Mucosa of descending colon (tissue), 3 donors: ENCODE measurements at regions not wholly inside any gene's neighbourhood (a gene's known extent, or its start where the extent isn't known, plus 50 kb on each side); places are given as distances from the start of the nearest gene placed in this dataset.

Source experiments
- ATAC-seq: fragments of 200-7000 bp; cut with Tn5 transposase; one replicate; pipeline ENCODE4 v1.9.1; 2020; ENCODE audit warnings: mild to moderate bottlenecking, moderate library complexity
- DNase-seq, 3 donors: peaks; one replicate each; pipeline ENCODE4 v3.0.0-alpha.2; 2020
- H3K36me3 ChIP-seq: fragments of 200-600 bp; one replicate; pipeline ENCODE4 v1.8.0; 2021; ENCODE audit warnings: low read depth, mild to moderate bottlenecking
- H3K4me1 ChIP-seq: fragments of 200-600 bp; one replicate; pipeline ENCODE4 v1.8.0; 2021; ENCODE audit warnings: low read depth, mild to moderate bottlenecking
- H3K4me3 ChIP-seq: fragments of 200-600 bp; one replicate; pipeline ENCODE4 v1.8.0; 2021; ENCODE audit warnings: mild to moderate bottlenecking
- H3K9me3 ChIP-seq: fragments of 200-600 bp; one replicate; pipeline ENCODE4 v1.8.0; 2021; ENCODE audit warnings: mild to moderate bottlenecking
- intact Hi-C, 2 donors: fragments of 100-400 bp; cut with DNase I in 1 of 2; cut with micrococcal nuclease in 1 of 2; formaldehyde crosslinking; loops; one replicate each; pipeline versions ENCODE4 v1.11.0 to v1.11.1; 2022; cut with DNase I, micrococcal nuclease
- TF ChIP-seq, protein P1 (sequence below): fragments of 200-600 bp; IDR thresholded peaks from one replicate; pipeline ENCODE4 v1.8.0; 2022; ENCODE audit warnings: antibody characterized with exemption, mild to moderate bottlenecking
- donor health status: DM: no; HTN: no; CAD: no; lungs with moderate emphysema.
- donor health status: DM: no; HTN: no; CAD: no.
- donor health status: DM: no; HTN: yes; CAD: no.

DNA sequence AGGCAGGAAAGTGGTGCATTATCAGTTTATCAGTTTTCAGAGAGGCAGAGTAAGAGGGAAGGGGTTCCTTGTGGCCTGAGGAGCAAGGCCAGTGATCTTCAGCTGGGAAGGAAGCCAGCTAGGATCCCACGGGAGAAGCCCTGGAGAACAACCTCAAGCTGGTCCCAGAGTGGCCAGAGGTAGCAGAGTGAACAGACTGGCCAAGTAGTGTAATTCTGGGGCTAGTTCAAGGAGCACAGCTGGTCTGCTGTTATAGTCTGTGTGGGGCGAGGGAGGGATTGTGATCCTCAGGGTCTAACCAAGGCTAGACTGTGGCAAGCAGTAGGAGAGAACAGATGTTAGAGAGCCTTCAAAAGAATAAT is 164.6 kb downstream of the CARTPT start:
- no peak overlapping the region for H3K4me3 ChIP-seq
- no peaks in the 10 kb centered on the region for H3K9me3 ChIP-seq
- intact Hi-C loops, result no loop called here
- H3K4me1 ChIP-seq, result no peaks in the 10 kb centered on the region
- no peaks in the 10 kb centered on the region for H3K36me3 ChIP-seq
- ATAC-seq (no peak), DNase-seq (no peak)
- TF ChIP-seq, protein P1, sequence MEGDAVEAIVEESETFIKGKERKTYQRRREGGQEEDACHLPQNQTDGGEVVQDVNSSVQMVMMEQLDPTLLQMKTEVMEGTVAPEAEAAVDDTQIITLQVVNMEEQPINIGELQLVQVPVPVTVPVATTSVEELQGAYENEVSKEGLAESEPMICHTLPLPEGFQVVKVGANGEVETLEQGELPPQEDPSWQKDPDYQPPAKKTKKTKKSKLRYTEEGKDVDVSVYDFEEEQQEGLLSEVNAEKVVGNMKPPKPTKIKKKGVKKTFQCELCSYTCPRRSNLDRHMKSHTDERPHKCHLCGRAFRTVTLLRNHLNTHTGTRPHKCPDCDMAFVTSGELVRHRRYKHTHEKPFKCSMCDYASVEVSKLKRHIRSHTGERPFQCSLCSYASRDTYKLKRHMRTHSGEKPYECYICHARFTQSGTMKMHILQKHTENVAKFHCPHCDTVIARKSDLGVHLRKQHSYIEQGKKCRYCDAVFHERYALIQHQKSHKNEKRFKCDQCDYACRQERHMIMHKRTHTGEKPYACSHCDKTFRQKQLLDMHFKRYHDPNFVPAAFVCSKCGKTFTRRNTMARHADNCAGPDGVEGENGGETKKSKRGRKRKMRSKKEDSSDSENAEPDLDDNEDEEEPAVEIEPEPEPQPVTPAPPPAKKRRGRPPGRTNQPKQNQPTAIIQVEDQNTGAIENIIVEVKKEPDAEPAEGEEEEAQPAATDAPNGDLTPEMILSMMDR, result no peak

GRCh38 chr5:71884926-71885325 is 165.9 kb downstream of the CARTPT start:
- no peaks in the 10 kb centered on the region for H3K4me1 ChIP-seq
- DNase-seq (no peak), ATAC-seq (no peak)
- no peaks in the 10 kb centered on the region for H3K9me3 ChIP-seq
- TF ChIP-seq, protein P1, result no peak
- H3K4me3 ChIP-seq, result no peak overlapping the region
- intact Hi-C loops, result no loop called here
- no peaks in the 10 kb centered on the region for H3K36me3 ChIP-seq

GRCh38 chr5:71886406-71886805 is 167.3 kb downstream of the CARTPT start:
- intact Hi-C loops, result no loop called here
- Histone ChIP-seq H3K4me3 (no peak overlapping the region), H3K36me3 (no peaks in the 10 kb centered on the region), H3K4me1 (no peaks in the 10 kb centered on the region), H3K9me3 (no peaks in the 10 kb centered on the region)
- no peak for DNase-seq
- TF ChIP-seq, protein P1, result no peak
- ATAC-seq, result no peak

- Histone ChIP-seq H3K9me3 (no peaks in the 10 kb centered on the region), H3K4me1 (no peaks in the 10 kb centered on the region), H3K4me3 (no peak overlapping the region), H3K36me3 (no peaks in the 10 kb centered on the region)
- intact Hi-C loops, result no loop called here
- DNase-seq (no peak), ATAC-seq (peak; percentile 82)
- TF ChIP-seq, protein P1, result no peak
Measured at GRCh38 chr5:71887680-71888079, 168.6 kb downstream of the CARTPT start.

- no peak overlapping the region for H3K4me3 ChIP-seq
- intact Hi-C loops, result no loop called here
- DNase-seq (no peak), ATAC-seq (no peak)
- TF ChIP-seq, protein P1, result no peak
- no peaks in the 10 kb centered on the region for H3K9me3 ChIP-seq
- H3K36me3 ChIP-seq, result no peaks in the 10 kb centered on the region
- H3K4me1 ChIP-seq, result no peaks in the 10 kb centered on the region
Measured at GRCh38 chr5:71891406-71891805, 172.3 kb downstream of the CARTPT start.

- intact Hi-C loops, result no loop called here
- ATAC-seq (no peak), DNase-seq (no peak)
- Histone ChIP-seq H3K4me3 (no peak overlapping the region), H3K36me3 (no peaks in the 10 kb centered on the region), H3K4me1 (no peaks in the 10 kb centered on the region), H3K9me3 (no peaks in the 10 kb centered on the region)
- TF ChIP-seq, protein P1, result no peak
Measured at GRCh38 chr5:71891856-71892255, 172.8 kb downstream of the CARTPT start.
